Panc1 (cell line): ENCODE measurements at regions not wholly inside any gene's neighbourhood (a gene's known extent, or its start where the extent isn't known, plus 50 kb on each side); places are given as distances from the start of the nearest gene placed in this dataset.

ENCODE experiments used
- CTCF ChIP-seq: fragments of 450-650 bp; IDR thresholded peaks from 2 replicates; pipeline ENCODE4 v1.5.1; 2017; ENCODE audit warnings: mild to moderate bottlenecking
- POLR2AphosphoS5 ChIP-seq: IDR thresholded peaks from 2 replicates; pipeline ENCODE4 v1.6.1; 2012; ENCODE audit warnings: mild to moderate bottlenecking, low read depth, low read length, moderate library complexity
- SIN3A ChIP-seq: IDR thresholded peaks from 2 replicates; pipeline ENCODE4 v1.6.1; 2012; ENCODE audit warnings: low read depth, mild to moderate bottlenecking, low read length, moderate library complexity, borderline replicate concordance; ENCODE audit not compliant: insufficient read depth
- TCF7L2 ChIP-seq: IDR thresholded peaks from 2 replicates; pipeline ENCODE4 v1.6.1; 2011; ENCODE audit warnings: mild to moderate bottlenecking, low read depth, low read length, inconsistent platforms
- TF ChIP-seq, protein P1 (sequence below), 2 experiments: IDR thresholded peaks; 2 replicates each; pipeline ENCODE4 v1.6.1; 2011 to 2012; ENCODE audit warnings: low read depth in 2 of 2, control low read depth in 1 of 2, low read length in 1 of 2, mild to moderate bottlenecking in 1 of 2, moderate library complexity in 1 of 2; ENCODE audit not compliant: insufficient read depth in 1 of 2

GRCh38 chr4:138298431-138298830, 56.3 kb upstream of the SLC7A11 start:
- TF ChIP-seq CTCF: no peak
- TF ChIP-seq, protein P1, sequence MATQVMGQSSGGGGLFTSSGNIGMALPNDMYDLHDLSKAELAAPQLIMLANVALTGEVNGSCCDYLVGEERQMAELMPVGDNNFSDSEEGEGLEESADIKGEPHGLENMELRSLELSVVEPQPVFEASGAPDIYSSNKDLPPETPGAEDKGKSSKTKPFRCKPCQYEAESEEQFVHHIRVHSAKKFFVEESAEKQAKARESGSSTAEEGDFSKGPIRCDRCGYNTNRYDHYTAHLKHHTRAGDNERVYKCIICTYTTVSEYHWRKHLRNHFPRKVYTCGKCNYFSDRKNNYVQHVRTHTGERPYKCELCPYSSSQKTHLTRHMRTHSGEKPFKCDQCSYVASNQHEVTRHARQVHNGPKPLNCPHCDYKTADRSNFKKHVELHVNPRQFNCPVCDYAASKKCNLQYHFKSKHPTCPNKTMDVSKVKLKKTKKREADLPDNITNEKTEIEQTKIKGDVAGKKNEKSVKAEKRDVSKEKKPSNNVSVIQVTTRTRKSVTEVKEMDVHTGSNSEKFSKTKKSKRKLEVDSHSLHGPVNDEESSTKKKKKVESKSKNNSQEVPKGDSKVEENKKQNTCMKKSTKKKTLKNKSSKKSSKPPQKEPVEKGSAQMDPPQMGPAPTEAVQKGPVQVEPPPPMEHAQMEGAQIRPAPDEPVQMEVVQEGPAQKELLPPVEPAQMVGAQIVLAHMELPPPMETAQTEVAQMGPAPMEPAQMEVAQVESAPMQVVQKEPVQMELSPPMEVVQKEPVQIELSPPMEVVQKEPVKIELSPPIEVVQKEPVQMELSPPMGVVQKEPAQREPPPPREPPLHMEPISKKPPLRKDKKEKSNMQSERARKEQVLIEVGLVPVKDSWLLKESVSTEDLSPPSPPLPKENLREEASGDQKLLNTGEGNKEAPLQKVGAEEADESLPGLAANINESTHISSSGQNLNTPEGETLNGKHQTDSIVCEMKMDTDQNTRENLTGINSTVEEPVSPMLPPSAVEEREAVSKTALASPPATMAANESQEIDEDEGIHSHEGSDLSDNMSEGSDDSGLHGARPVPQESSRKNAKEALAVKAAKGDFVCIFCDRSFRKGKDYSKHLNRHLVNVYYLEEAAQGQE (IDR thresholded peaks at IDR 0.05; ENCODE audit: insufficient read depth in 1 of 2, low read depth in 2 of 2, low read length in 1 of 2): no peak
- no peak for TF ChIP-seq SIN3A
- no peak for TF ChIP-seq POLR2AphosphoS5
- TF ChIP-seq TCF7L2: no peak
